Cerebellar cortex (tissue), 1 donor: ENCODE measurements at regions not wholly inside any gene's neighbourhood (a gene's known extent, or its start where the extent isn't known, plus 50 kb on each side); places are given as distances from the start of the nearest gene placed in this dataset.
"Not testable (repeated sequence)": the region's sequence is repeated elsewhere in the genome, so short reads cannot be mapped to it uniquely, and the experiment has no call there.

Experiments used
- DNase-seq: peaks from one replicate; pipeline ENCODE4 v3.0.0-alpha.2; 2015; ENCODE audit warnings: low spot score

DNA sequence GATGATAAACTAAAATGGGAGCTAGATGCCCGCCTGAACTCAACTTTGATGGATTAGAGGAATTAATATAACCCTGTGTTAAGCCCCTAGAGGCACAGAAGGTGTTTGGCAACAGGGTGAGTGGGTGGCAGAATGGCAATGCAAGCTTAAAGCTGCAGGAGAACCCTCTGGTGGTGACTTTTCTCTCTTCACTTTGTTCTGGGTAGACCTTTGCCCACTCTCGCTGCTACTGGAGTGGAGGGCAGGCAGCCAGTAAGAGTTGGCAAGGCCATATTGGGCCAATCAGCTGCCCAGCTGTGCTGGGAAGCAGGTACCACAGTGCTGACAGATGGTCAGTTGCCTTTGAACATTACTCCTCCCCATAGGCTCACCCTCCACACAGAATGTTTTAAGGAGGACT, 468.2 kb downstream of the MMUT start:
- no peak for DNase-seq

DNA sequence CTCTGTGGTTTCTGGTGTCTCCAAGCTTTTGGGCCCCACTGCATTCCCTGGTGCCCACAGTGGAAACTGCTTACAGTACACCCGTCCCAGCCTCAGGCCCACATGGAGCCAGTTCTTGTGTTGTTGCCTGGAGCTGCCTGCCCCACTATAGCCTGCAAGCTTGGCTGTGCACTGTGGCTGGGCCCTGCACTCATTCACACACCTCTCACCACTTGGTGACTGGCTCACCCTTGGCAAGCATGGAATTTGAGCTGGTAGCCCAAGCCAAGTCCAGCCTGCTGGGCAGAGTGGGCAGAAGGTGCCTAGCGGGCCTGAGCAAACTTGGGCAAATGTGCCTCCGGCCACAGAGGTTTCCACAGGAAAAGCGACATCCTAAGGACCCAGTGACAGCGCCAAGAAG, 472.3 kb downstream of the MMUT start:
- peak; percentile 16 for DNase-seq

DNA sequence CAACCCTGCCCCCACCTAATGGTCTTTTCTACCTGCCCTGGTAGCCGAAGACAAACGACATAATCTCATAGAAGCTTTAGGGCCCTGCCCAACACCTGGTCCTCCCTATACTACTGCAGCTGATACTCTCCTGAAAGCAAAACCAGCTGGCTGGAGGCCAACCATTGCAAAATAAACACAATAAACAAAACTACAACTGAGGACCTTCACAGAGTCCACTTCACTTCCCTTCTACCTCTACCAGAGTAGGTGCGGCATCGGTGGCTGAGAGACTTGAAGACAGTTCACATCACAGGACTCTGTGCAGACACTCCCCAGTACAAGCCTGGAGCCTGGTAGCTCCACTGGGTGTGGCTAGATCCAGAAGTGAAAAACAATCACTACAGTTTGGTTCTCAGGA, 476.2 kb downstream of the MMUT start:
- no peak for DNase-seq

DNA sequence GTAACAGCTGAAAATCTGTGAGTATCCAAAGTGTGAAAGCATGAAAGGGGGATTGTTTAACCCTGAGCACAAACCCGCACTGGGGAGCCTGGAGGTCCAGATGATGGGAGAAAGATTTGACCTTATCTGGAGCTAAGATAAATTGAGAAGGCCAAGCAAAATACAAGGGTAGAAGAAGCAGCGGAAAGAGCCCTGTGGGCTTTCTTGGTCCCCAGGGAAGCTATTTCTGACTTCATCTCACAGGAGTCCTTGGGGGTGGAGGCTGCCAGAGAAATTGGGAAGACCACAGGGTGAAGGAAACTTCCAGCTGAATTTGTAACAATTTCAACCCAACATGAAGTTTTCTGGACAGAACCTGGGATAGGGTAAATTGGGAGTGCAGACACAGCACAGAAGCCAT, 476.9 kb downstream of the MMUT start:
- no peak for DNase-seq

DNA sequence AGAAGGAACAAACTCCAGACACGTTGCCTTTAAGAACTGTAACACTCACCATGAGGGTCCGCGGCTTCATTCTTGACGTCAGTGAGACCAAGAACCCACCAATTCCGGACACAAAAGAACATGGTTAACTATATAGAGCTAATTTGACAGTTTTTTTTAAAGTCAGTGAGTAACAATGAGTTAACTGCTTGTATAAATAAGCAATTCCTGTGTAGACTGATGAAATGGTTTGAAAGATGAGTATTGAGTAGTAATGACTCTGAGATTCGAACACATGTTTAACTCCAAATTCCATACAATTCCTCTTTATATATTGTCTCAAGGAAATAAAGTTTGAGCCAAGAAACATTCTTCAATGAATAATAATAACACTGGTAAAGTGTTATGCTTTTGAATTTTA, 478.0 kb downstream of the MMUT start:
- no peak for DNase-seq

DNA sequence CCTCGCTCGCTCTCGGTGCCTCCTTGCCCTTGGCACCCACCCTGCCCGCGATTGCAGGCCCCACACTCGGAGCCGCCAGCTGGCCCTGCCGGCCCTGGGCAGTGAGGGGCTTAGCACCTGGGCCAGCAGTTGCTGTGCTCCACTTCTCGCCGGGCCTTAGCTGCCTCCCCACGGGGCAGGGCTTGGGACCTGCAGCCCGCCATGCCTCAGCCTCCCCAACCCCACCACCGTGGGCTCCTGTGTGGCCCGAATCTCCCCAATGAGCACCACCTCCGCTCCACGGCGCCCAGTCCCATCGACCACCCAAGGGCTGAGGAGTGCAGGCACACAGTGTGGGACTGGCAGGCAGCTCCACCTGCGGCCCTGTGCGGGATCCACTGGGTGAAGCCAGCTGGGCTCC, 479.1 kb downstream of the MMUT start:
- DNase-seq: not testable (repeated sequence)

DNA sequence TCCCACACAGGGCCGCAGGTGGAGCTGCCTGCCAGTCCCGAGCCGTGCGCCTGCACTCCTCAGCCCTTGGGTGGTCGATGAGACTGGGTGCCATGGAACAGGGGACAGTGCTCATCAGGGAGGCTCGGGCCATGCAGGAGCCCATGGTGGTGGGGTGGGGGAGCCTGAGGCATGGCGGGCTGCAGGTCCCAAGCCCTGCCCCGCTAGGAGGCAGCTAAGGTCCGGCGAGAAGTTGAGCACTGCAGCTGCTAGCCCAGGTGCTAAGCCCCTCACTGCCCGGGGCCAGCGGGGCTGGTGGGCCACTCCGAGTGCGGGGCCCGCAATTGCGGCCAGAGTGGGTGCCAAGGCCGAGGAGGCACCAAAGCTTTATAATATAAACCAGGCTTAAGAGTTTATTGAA, 479.7 kb downstream of the MMUT start:
- DNase-seq: no peak

DNA sequence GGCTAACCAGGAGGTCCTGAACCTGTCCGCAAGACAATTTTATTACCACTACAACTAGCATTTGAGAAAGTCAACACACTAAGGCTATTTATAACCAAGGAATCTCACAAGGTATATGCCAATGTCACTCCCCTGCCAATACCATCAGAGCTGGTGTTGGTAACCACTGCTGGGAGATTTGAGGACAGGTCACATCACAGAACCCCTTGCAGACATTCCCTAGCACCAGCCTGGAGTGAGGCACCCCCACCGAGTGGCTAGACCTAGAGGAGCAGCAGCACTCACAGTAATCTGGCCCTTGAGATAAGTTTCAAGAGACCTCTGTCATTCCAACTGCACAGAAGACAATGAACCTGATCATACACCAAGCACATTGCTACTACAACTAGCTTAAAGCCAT, 483.2 kb downstream of the MMUT start:
- no peak for DNase-seq

DNA sequence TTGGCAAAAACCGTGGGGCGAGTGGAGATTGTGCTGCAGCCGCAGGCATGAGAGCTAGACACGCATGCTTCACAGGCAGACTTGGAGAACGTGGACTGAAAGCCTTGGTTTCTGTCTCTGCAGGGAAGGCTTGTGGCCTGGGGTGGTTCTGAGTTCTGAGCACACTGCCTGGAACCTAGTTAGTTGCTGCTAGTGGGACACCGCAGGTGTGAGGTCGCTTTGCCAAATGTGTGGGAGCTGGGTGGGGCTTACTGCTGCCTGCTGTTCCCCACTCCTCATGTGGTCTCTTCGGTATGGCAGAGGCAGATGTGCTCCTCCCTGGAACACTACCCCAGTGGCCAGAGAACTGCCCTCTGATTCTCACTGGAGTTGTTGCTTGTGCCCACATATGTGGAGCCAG, 484.0 kb downstream of the MMUT start:
- no peak for DNase-seq

DNA sequence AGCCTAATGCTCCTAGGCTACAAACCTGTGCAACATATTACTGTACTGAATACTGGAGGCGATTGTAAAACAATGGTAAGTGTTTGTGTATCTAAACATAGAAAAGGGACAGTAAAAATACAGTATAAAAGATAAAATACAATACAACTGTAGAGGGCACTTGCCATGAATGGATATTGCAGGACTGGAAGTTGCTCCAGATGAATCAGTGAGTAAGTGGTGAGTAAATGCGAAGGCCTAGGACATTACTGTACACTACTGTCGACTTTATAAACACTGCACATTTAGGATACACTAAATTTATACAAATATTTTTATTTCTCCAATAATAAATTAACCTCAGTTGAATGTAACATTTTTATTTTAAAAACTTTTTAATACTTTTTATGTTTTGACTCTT, 485.0 kb downstream of the MMUT start:
- DNase-seq: no peak

DNA sequence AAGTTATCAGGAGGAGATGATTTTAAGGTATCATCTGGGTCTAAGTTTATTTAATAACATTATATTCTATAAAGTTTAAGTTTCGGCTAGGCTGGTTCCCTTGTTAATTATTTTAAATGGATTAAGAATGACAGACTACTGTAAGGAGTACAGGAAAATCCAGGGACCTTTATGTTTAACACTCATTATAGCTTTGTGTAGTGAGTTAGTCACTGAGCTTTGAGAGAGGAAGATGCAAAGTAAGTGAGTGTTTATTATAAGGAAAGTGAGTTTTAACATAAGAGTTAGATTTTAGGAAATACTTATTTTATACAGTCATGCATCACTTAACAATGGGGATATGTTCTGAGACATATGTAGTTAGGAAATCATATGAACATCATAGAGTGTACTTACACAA, 485.5 kb downstream of the MMUT start:
- no peak for DNase-seq

DNA sequence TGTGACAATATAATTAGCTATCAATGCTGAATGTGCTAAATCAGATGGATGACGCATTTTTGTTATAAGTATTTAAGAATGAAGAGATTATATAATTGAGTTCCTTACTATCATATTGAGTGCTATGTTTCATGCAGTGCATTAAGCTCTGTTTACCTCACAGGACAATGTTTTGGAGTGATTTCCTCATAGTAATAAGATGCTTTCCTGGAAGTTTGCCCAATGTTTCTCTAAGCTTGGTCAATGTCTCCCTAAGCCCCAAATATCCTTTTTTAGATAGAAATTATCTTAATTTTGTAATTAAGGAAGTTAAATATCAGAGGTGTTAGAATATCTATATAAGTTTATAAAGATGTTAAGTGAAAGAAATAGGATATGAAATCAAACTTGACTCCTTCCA, 489.6 kb downstream of the MMUT start:
- no peak for DNase-seq

DNA sequence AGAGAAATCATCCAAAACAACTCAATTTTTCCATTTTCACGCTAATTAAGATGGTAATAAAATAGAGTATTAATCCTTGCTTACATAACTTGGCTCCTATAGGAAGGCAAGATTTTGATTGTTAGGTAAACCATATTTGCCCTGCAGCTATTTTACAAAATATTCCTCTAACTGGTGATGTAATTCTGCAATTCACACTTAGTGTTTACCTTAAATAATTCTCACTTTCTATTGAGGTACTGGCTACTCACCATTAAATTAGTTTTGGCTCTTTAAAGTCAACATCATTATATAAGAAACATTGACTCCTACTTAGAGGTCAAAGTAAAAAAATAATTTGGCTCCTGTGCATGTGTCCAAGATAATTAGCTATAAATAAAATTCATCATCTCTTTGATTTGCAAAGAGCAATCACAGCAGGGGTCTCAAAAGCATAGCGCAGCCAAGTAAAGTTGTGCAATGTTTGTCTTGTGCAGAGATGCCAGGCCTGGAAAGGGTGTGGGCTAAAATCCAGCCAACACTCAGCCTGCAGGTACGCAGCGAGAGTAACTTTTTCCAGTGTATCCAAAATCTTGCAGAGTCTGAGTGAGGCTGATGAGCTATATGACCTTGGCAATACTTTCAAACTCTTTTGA, 501.2 kb downstream of the MMUT start:
- DNase-seq: no peak

DNA sequence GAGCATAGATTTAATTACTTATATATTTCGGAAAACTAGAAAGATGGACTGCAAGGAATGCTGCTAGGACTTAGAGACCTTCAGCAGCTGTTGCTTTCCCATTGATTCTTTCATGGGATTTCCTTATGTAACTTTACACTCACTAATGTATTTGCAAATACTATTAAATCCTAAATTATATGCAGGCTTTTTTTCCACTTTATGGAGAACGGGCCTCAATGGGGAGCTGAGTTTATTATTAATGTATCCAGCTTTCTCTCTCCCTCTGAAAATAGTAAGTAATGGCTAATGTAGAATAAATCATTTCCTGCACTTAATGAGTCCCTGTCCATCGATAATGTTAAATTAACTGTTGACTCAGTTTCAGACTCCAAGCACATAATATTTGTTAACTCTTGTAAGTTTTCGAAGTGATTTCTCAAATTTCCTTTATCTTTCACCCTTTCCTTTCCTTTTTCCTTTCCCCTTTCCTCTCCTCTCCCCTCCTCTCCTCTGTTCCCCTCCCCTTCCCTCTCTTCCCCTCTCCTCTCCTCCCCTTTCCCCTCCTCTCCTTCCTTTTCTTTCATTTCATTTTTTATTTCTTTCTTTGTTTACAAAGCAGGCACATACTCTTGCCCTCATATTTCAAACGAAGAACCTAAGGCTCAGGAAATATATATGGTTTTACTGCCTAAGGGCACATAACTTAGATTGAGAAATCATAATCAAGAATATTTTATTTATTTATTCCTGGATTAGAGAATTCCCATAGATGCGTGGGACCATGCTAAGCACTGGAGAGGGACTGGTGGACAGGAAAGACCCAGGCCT, 503.6 kb downstream of the MMUT start:
- no peak for DNase-seq

DNA sequence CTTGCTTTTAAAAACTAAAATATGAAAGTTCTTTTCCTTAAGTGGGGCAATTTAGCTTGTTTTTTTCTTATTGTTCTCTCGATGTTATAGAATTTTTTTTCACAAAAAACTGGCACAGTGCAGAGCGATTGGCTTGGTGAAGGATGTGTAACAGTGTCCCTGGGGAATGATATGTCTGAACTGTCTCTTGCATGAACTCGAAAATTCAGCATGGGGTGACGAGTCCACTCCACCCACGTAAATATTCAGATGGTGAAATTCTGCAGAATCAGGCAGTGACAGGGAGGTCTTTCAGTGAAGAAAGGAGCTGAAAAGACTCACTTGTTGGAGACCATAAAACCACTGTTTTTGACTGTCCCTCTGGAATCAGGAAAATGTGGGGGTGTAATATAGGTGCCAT, 505.3 kb downstream of the MMUT start:
- DNase-seq: no peak

DNA sequence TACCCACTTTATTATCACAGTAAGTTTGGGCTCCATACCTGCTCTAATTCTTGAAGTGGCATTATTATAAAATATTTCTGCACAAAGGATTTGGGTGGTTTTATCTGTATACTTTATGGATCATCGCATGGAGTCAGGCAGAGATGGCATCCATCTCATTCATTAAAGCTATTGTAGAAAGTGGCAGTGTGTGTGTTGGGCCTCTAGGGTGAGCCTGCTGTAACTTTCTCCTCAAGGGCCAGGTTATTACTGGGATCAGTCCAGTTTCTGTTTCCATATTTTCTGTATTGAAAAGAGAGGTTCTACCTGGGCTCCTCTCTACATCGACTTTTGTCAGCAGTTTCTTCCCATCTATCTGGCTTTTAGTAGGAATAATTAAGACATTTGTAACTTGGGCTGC, 511.1 kb downstream of the MMUT start:
- DNase-seq: no peak

DNA sequence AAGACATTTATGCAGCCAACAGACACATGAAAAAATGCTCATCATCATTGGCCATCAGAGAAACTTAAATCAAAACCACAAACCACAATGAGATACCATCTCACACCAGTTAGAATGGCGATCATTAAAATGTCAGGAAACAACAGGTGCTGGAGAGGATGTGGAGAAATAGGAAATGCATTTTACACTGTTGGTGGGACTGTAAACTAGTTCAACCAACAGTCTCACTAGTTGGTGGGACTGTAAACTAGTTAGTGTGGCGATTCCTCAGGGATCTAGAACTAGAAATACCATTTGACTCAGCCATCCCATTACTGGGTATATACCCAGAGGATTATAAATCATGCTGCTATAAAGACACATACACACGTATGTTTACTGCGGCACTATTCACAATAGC, 518.8 kb downstream of the MMUT start:
- DNase-seq: peak; percentile 50

DNA sequence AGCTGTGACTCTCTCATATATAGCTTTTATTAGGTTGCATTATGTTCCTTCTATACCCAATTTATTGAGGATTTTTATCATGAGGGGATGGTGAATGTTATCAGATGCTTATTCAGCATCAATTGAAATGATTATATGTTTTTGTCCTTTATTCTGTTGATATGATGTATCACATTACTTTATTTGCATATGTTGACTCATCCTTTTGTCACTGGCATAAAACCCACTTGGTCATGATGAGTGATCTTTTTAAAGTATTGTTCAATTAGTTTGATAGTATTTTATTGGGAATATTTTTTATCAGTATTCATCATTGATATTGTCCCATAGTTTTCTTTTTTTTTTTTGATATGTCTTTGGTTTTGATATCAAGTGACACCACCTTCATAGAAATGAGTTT, 529.9 kb downstream of the MMUT start:
- DNase-seq: no peak

DNA sequence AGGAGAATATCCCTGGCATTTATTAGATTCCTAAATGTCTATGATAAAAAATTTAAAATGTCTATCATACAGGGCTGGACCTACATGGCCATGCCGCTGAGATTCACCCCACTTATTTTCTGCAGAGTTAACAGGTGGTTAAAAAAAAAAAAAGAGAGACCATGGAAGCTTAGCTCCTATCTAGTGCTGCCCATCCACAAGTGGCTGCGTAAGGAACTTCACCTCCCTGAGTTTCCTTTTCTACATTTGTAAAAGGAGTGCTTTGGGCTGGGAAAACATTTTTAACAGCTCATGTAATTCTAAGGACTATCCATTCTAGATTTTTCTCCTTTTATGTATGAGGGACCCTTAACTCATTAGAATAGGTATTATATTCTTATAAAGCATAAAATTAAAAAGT, 534.1 kb downstream of the MMUT start:
- DNase-seq: no peak

DNA sequence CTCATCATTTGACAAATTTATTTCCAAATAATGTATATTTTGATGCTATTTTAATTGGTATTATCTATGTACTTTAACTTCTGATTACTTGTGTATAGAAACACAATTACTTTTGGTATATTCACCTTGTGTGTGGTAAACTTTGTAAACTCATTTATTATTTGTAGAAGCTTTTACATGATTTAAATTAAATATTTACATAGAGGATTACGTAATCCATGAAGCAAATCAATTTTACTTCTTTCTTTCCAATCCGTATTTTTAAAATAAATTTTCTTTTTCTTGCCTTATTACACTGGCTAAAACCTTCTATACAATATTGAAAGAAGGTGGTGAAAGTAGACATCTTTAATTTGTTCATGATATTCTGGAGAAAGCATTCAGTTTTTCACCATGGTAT, 540.2 kb downstream of the MMUT start:
- no peak for DNase-seq

DNA sequence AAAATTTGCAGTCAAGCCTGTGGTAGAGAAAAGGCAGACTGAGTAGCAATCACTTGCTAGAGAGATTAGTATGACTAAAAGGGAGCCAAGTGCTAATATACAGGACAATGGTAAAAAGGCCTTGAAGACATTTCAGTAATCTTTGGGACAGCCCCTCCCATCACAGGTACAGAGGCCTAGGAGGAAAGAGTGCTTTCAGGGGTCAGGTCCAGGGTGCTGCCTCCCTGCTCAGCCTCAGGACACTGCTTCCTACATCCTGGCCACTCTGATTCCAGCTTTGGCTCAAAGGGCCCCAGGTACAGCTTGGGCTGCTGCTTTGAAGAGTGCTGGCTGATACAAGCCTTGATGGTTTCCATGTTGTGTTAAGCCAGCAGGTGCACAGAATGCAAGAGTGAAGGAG, 543.5 kb downstream of the MMUT start:
- no peak for DNase-seq

DNA sequence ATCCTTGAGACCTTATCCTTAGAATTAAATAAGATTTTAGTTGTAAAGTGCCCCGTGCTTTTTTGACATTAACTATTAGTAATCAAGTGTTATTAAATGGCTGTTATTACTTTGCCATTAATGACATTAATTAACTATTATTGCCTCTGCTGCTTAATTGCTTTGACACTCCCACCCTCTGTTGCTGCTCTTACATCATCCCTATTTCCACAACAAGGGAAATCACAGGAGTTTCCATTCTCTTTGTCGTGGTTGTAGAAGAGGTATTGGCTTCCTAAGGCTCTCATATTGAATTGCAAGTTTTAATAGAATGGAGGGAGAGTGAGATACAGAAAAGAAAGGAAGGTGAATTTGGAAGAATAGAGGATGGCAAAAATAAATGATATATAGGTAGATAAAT, 545.8 kb downstream of the MMUT start:
- DNase-seq: no peak

DNA sequence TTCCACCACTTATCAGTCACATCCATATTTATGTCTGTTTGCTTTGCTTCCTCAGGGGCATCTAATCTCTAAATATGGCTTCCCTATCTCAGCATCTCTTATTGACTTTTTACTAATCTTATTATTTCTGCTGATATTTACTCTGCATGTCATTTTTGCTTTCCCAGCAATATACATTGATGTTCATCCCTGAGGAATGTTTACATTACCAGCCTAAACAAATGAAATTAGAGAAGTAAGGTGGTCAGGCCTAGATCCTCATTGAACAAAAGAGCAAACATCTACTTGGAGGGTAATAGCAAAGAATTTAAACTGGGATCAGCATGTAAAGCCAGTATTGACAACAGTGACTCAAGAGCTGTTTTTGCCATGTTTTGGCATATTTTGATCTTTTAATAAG, 546.4 kb downstream of the MMUT start:
- DNase-seq: no peak

DNA sequence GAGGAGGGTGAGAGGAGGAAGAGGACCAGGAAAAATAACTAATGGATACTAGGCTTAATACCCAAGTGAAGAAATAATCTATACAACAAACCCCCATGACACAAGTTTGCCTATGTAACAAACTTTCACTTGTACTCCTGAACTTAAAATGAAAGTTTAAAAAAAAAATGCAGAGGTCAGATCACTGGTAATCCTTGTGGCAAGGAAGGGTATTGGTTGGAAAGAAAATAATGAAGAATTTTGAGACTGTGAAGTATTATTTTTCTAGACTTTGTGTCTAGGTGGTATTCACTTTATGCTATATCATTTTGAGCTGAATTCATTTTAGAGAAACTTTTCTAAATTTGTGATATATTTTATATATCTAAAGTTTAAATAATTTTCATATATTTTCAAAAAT, 547.5 kb downstream of the MMUT start:
- no peak for DNase-seq
